BLaER1 treated with 17β-estradiol and CSF1 and Interleukin-3, amounts not matched to agents 10 nM and 100 nM (cell line): ENCODE measurements at regions not wholly inside any gene's neighbourhood (a gene's known extent, or its start where the extent isn't known, plus 50 kb on each side); places are given as distances from the start of the nearest gene placed in this dataset.

Experiments
- H3K27ac ChIP-seq, 11 experiments: shearing (Covaris generic); formaldehyde crosslinking; 2 replicates each; pipeline ENCODE4 v1.8.1; 2022
- H3K27me3 ChIP-seq, 11 experiments: shearing (Covaris generic); formaldehyde crosslinking; 2 replicates each; pipeline ENCODE4 v1.8.1; 2022
- H3K36me3 ChIP-seq, 11 experiments: shearing (Covaris generic); formaldehyde crosslinking; 2 replicates each; pipeline ENCODE4 v1.8.1; 2022
- H3K4me1 ChIP-seq, 10 experiments: shearing (Covaris generic); formaldehyde crosslinking; 2 replicates each; pipeline ENCODE4 v1.8.1; 2022
- H3K4me2 ChIP-seq, 11 experiments: shearing (Covaris generic); formaldehyde crosslinking; 2 replicates each; pipeline ENCODE4 v1.8.1; 2022
- H3K4me3 ChIP-seq, 10 experiments: shearing (Covaris generic); formaldehyde crosslinking; 2 replicates each; pipeline ENCODE4 v1.8.1; 2022
- H3K9ac ChIP-seq, 11 experiments: shearing (Covaris generic); formaldehyde crosslinking; 2 replicates each; pipeline ENCODE4 v1.8.1; 2022
- H3K9me3 ChIP-seq, 11 experiments: shearing (Covaris generic); formaldehyde crosslinking; replicated peaks in 1 of 11; 2 replicates each; pipeline ENCODE4 v1.8.1; 2022
- H4K20me1 ChIP-seq, 11 experiments: shearing (Covaris generic); formaldehyde crosslinking; 2 replicates each; pipeline ENCODE4 v1.8.1; 2022
- Cebpa-rat ChIP-seq, 11 experiments: shearing (Covaris generic); IDR thresholded peaks; 2 replicates each; pipeline ENCODE4 v1.8.1; 2022

DNA sequence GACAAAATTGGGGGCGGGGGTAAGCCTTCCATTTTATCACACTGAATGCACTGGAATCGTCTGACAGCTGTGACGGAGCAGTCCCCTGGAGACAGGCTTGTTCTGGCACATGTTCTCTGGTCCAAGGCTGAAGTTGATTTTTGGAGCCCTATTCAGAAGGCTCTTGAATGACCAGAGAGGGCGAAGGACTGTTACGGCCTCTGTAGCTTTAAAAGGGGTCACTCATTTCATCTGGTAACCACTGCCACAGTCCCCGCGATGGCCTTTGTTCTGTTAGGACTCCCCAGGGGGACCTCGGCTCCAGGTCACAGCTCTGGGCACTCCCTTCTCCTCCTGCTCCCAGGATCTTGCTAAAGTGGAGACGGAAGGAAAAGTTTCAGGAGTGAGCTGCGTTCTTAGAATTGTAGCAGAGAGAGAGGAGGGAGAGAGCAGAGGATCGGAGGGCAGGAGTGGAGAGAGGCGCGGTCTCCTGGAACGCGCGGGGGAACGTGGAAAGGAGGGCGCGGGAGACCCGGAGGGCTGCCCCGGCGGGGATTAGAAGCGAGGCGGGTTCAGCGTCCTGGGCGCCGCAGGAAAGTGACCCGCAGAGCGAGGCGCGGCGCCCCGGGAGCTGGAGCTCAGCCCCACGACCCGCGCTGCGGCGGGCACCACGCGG is 134.3 kb upstream of the MYO16 start:
- Histone ChIP-seq H4K20me1 (no peaks in the 10 kb centered on the region), H3K4me2 (no peak overlapping the region), H3K9ac (no peak overlapping the region), H3K9me3 (peaks cover 20 to 29% (median 25%) of the 10 kb centered on the region in 11 experiments), H3K4me1 (no peaks in the 10 kb centered on the region), H3K36me3 (no peaks in the 10 kb centered on the region), H3K4me3 (no peak overlapping the region), H3K27ac (no peak overlapping the region), H3K27me3 (no peaks in the 10 kb centered on the region)
- TF ChIP-seq Cebpa-rat (IDR thresholded peaks at IDR 0.05), result no peak

DNA sequence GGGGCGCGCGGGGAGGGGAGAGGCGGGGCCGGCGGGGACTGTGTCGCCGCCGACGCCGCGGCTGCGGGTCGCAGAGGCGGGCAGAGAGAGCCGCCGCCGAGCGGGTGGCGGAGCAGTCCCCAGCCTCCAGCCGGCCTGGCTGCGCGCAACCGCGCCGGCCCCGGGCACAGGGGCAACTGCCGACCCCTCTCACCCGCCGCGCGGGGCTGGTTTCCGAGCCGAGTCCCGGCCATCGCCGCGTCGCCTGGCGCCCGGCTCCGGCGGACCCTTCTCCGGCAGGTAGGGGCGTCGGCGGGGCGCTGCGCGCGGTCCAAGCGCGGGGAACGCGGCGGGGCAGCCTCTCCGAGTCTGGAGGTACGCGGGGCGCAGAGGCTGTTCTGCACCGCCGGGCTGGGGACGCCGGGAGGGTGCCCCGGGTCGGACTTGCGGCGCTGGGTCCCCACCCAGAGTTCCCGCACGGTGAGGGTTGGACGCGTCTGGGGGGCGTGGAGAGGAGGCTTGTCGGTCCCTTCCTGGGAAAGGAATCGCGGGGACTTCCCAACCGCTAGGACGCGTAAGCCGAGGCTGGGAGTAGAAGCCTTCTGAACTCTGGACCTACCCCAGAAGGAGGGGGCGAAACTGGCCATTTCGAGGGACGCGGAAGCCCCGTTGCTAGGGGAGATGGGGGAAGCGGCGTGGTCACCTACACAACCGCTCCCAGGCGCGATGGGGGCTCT is 133.6 kb upstream of the MYO16 start:
- Histone ChIP-seq H3K9me3 (peaks cover 20 to 26% (median 25%) of the 10 kb centered on the region in 11 experiments), H3K9ac (no peak overlapping the region), H3K27me3 (no peaks in the 10 kb centered on the region), H3K4me2 (no peak overlapping the region), H3K4me3 (no peak overlapping the region), H4K20me1 (no peaks in the 10 kb centered on the region), H3K36me3 (no peaks in the 10 kb centered on the region), H3K4me1 (no peaks in the 10 kb centered on the region), H3K27ac (no peak overlapping the region)
- TF ChIP-seq Cebpa-rat (IDR thresholded peaks at IDR 0.05), result no peak

DNA sequence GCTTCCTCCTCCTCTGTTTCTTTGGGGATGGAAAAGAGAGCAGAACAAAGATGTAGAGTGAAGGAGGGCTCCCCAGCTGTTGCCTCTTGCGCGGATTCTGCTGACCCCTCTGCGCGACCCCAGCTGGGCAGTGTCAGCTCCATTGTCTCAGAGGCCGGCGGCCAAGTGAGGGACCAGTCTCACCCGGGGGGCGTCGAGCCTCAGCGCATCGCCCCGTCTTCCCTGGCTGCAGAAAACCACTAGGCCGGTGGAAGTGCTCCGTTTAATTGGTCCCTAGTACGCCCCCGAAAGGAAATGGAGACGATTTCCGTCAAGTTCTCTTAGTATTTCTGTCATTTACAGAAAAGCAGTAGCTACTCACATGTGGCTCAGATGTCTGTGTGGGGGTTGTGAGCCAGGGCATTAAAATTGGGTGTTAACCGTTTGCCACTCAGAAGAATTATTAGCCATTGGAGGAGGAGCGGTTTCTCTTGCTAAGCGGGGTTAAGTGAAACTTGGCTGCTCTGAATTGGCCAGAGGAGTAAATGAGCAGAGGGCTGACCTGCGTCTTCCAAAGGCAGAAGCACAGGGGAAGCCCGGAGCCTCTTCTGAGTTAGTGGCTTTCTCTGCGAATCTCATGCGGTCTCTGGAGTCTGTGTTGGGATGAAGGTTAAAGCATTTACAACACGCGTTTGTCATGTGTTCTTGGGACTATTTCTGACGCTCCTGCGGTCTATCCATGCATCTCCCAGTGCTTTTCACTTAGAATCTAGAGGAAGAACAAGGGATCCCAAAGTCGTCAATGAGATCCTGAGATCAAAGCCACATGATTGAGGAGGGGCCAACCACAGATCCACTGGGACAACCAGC is 132.8 kb upstream of the MYO16 start:
- no peaks in the 10 kb centered on the region for H4K20me1 ChIP-seq
- H3K4me1 ChIP-seq, result no peaks in the 10 kb centered on the region
- no peaks in the 10 kb centered on the region for H3K36me3 ChIP-seq
- H3K27ac ChIP-seq, result no peak overlapping the region
- TF ChIP-seq Cebpa-rat (IDR thresholded peaks at IDR 0.05), result no peak
- H3K27me3 ChIP-seq, result no peaks in the 10 kb centered on the region
- H3K9ac ChIP-seq, result no peak overlapping the region
- peaks cover 20 to 26% (median 24%) of the 10 kb centered on the region in 11 experiments for H3K9me3 ChIP-seq
- H3K4me3 ChIP-seq, result no peak overlapping the region
- no peak overlapping the region for H3K4me2 ChIP-seq

DNA sequence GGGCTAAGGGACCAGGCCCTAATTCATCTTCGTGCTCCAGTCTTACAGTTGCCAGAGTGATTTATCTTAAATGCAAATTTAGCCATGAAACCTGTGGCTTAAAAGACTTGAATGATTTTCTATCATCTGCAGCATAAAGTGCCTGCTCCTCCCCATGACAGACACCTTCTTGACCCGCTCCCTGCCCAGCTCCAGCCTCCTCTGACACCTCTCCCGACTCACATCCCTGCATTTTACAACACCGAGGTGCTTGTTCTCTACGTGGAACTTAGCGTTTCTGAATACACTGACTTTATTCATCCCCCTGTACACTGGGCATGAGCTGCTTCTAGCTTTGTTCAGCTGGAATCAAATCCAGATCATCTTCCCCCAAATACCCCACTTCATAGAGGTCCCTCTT is 128.7 kb upstream of the MYO16 start:
- TF ChIP-seq Cebpa-rat (IDR thresholded peaks at IDR 0.05), result no peak
- Histone ChIP-seq H3K9ac (no peak overlapping the region), H3K27me3 (no peaks in the 10 kb centered on the region)

DNA sequence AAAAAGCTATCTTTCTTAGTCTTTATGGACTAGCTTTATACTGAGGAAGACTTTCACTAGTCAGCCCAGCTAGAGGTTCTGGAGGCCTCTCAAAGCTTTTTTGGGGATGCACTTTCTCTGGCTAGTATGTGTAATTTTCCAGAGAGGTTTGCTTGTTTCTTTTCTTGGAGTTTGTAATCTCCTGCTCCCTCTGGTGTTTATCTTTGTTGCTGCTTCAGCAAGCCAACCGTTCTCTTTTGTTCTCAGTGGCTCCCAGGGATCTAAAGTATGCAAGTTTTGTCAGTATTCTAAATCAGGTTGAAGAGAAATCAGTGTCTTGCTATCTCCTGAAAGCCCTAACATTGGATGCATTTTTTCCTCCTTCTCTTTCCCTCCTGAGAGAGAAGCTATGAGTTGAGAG is 121.1 kb upstream of the MYO16 start:
- Histone ChIP-seq H3K4me1 (no peaks in the 10 kb centered on the region), H3K27ac (no peak overlapping the region), H3K9me3 (no peaks in the 10 kb centered on the region; a peak in 1 of 22 replicates), H3K9ac (no peak overlapping the region), H3K36me3 (no peaks in the 10 kb centered on the region), H3K27me3 (no peaks in the 10 kb centered on the region), H3K4me2 (no peak overlapping the region), H3K4me3 (no peak overlapping the region), H4K20me1 (no peaks in the 10 kb centered on the region)
- no peak for TF ChIP-seq Cebpa-rat (IDR thresholded peaks at IDR 0.05)

More for the DNA sequence above, 128.7 kb upstream of the MYO16 start:
- Histone ChIP-seq H3K9me3 (peaks cover 8 to 12% (median 10%) of the 10 kb centered on the region in 11 experiments), H3K27ac (no peak overlapping the region), H4K20me1 (no peaks in the 10 kb centered on the region), H3K4me3 (no peak overlapping the region), H3K4me2 (no peak overlapping the region), H3K36me3 (no peaks in the 10 kb centered on the region), H3K4me1 (no peaks in the 10 kb centered on the region)

DNA sequence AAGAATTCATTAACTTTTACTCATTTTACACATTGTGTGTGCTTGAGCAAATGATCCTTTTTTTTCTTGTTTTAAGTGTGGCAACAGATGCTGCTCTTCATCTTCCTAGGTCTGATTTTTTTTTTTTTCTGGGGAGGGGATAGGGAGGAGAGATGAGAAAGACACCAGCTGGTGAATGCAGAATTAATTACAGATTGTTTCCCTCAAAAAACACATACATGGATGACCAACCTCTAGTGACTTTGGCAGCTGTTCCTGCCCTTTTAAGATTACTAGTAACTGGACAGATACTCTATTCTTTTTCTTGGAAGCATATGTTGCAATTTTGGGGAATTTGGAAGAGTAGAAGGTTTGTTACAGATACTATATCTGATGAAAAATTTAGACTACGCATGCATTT is 103.6 kb upstream of the MYO16 start:
- H3K27ac ChIP-seq, result no peak overlapping the region
- no peak overlapping the region for H3K4me3 ChIP-seq
- no peaks in the 10 kb centered on the region for H3K9me3 ChIP-seq
- H4K20me1 ChIP-seq, result no peaks in the 10 kb centered on the region
- H3K36me3 ChIP-seq, result no peaks in the 10 kb centered on the region
- TF ChIP-seq Cebpa-rat (IDR thresholded peaks at IDR 0.05), result no peak
- H3K4me2 ChIP-seq, result no peak overlapping the region
- no peak overlapping the region for H3K9ac ChIP-seq
- no peaks in the 10 kb centered on the region for H3K4me1 ChIP-seq
- H3K27me3 ChIP-seq, result no peaks in the 10 kb centered on the region

DNA sequence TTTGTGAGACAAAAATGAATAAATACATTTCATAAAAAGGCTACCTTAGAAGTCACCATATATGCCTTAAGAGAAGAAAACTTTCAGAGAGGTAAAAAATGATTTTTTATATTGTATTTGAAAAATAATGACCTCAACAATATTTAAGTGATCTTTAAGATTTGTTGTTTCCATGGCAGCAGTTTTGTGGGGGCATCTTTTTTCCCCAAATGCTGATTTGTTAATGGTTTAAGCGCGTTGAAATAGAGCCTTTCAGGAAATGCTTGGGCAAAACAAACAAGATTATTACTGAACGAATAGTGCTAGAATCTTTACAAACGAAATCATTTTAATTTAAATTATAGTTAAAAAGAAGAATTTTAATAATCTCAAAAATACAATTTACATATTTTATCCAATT is 103.1 kb upstream of the MYO16 start:
- H3K9me3 ChIP-seq, result no peaks in the 10 kb centered on the region

DNA sequence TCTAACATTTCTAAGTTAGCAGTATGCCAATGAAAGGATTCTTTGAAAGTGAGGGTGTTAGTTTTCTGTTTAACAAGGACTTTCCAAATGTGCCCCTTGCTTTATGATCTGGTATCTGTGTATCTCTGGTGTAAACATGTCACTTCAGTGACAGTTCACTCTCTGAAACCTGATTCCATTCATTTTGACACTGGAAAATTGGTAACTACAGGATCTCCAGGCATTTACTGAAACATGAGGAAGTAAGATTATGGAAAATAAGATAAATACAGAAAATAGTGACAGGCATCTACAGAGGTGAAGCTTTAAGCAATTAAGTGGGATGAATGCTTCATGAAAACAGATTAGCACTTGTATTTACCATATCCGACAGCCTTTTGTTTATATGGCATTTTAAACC is 101.6 kb upstream of the MYO16 start:
- no peaks in the 10 kb centered on the region for H3K27me3 ChIP-seq
- H3K4me2 ChIP-seq, result no peak overlapping the region
- TF ChIP-seq Cebpa-rat (IDR thresholded peaks at IDR 0.05), result no peak
- no peaks in the 10 kb centered on the region for H3K36me3 ChIP-seq
- no peaks in the 10 kb centered on the region for H3K4me1 ChIP-seq
- no peaks in the 10 kb centered on the region for H4K20me1 ChIP-seq
- no peak overlapping the region for H3K4me3 ChIP-seq
- H3K27ac ChIP-seq, result no peak overlapping the region
- H3K9me3 ChIP-seq, result no peaks in the 10 kb centered on the region
- H3K9ac ChIP-seq, result no peak overlapping the region

More for the DNA sequence above, 103.1 kb upstream of the MYO16 start:
- Histone ChIP-seq H3K27me3 (no peaks in the 10 kb centered on the region), H3K36me3 (no peaks in the 10 kb centered on the region), H4K20me1 (no peaks in the 10 kb centered on the region), H3K9ac (no peak overlapping the region), H3K4me1 (no peaks in the 10 kb centered on the region), H3K27ac (no peak overlapping the region), H3K4me3 (no peak overlapping the region), H3K4me2 (no peak overlapping the region)
- no peak for TF ChIP-seq Cebpa-rat (IDR thresholded peaks at IDR 0.05)

DNA sequence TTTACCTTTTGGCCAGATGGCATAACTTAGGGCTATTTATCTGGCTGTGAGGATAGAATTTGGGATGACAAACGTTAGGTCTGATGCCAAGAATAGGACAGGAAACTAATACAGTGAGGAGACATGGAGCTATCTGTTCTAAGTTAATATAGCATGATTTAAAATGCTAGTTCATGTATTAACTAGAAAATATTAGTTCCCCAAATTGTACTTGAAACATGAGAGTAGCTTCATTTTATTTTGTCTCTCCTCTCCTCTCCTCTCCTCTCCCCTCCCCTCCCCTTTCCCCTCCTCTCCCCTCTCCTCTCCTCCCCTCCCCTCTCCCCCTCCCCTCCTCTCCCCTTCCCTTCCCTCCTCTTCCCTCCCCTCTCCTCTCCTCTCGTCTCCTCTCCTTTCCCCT is 101.1 kb upstream of the MYO16 start:
- Histone ChIP-seq H3K4me1 (no peaks in the 10 kb centered on the region), H3K36me3 (no peaks in the 10 kb centered on the region), H3K4me2 (no peak overlapping the region)

More for the DNA sequence above, 101.1 kb upstream of the MYO16 start:
- Histone ChIP-seq H3K9me3 (no peaks in the 10 kb centered on the region), H3K27ac (no peak overlapping the region), H3K27me3 (no peaks in the 10 kb centered on the region), H3K9ac (no peak overlapping the region), H3K4me3 (no peak overlapping the region), H4K20me1 (no peaks in the 10 kb centered on the region)
- TF ChIP-seq Cebpa-rat (IDR thresholded peaks at IDR 0.05), result no peak
